GM12891 (cell line): ENCODE measurements at regions not wholly inside any gene's neighbourhood (a gene's known extent, or its start where the extent isn't known, plus 50 kb on each side); places are given as distances from the start of the nearest gene placed in this dataset.

ENCODE experiments used
- PAX5 ChIP-seq: IDR thresholded peaks from 2 replicates; pipeline ENCODE4 v1.6.1; 2011; ENCODE audit warnings: low read length, moderate library complexity, mild to moderate bottlenecking; ENCODE audit not compliant: insufficient read depth, severe bottlenecking
- POLR2A ChIP-seq: IDR thresholded peaks from 2 replicates; pipeline ENCODE4 v1.6.1; 2011; ENCODE audit warnings: low read depth, low read length, control low read depth
- POLR2AphosphoS5 ChIP-seq: IDR thresholded peaks from 2 replicates; pipeline ENCODE4 v1.6.1; 2011; ENCODE audit warnings: low read depth, low read length, control low read depth
- SPI1 ChIP-seq: IDR thresholded peaks from 2 replicates; pipeline ENCODE4 v1.6.1; 2011; ENCODE audit warnings: low read depth, low read length, control low read depth
- TAF1 ChIP-seq: IDR thresholded peaks from 2 replicates; pipeline ENCODE4 v1.6.1; 2011; ENCODE audit warnings: low read depth, low read length, control low read depth

DNA sequence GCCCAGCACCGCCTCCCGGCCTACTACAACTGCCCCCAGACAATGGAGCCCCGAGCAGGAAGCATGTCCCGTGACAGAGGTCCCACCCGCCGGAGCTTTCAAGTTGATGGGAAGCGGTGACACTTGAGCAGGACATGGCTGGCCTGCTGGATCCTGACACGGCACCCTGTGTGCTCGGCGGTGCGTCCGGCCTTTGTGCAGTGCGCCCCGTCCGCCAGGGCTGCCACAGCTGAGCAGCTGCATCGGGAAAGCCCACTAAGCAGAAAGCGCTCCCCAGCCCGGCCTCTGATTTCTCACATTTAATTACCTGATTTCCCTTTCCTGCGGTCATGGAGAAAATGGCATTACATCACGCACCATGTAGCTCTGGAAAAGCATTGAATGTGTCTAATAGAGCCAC lies 611.9 kb downstream of the IRX1 start:
- TF ChIP-seq POLR2AphosphoS5 (no peak), POLR2A (no peak), TAF1 (no peak), SPI1 (no peak), PAX5 (no peak)
